ENCODE measurements at regions not wholly inside any gene's neighbourhood (a gene's known extent, or its start where the extent isn't known, plus 50 kb on each side); places are given as distances from the start of the nearest gene placed in this dataset.
"Not testable (repeated sequence)": the region's sequence is repeated elsewhere in the genome, so short reads cannot be mapped to it uniquely, and the experiment has no call there.

DNA sequence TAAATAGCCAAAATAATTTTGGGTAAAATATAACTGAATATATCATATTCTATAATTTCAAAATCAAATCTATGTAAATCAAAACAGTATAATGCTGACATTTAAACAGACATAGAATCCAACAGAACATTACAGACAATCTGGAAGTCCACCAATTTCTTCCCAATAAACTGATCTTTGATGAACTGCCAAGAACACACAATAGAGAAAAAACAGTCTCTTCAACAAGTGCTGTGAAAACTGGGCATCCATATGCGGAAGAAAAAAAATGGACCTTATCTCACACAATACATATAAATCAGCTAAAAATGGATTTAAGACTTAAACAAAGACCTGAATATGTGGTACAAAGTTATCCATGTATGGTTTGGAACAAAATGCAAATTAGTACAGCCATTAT is 1022.7 kb downstream of the TMEM121 start:
- TF ChIP-seq, protein P1, sequence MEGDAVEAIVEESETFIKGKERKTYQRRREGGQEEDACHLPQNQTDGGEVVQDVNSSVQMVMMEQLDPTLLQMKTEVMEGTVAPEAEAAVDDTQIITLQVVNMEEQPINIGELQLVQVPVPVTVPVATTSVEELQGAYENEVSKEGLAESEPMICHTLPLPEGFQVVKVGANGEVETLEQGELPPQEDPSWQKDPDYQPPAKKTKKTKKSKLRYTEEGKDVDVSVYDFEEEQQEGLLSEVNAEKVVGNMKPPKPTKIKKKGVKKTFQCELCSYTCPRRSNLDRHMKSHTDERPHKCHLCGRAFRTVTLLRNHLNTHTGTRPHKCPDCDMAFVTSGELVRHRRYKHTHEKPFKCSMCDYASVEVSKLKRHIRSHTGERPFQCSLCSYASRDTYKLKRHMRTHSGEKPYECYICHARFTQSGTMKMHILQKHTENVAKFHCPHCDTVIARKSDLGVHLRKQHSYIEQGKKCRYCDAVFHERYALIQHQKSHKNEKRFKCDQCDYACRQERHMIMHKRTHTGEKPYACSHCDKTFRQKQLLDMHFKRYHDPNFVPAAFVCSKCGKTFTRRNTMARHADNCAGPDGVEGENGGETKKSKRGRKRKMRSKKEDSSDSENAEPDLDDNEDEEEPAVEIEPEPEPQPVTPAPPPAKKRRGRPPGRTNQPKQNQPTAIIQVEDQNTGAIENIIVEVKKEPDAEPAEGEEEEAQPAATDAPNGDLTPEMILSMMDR (IDR thresholded peaks at IDR 0.05): no peak
- DNase-seq (ENCODE audit: extremely low spot score, unreplicated experiment): no peak
- H3K27ac Mint-ChIP-seq (ENCODE audit: unreplicated experiment): no peak overlapping the region
- H3K4me1 Mint-ChIP-seq (ENCODE audit: unreplicated experiment): no peaks in the 10 kb centered on the region
- H3K9me3 Mint-ChIP-seq (ENCODE audit: unreplicated experiment): peaks cover 40% of the 10 kb centered on the region
- no peak overlapping the region for H3K4me3 Mint-ChIP-seq (ENCODE audit: unreplicated experiment)
- no peaks in the 10 kb centered on the region for H3K36me3 Mint-ChIP-seq (ENCODE audit: unreplicated experiment)
- no peaks in the 10 kb centered on the region for H3K27me3 Mint-ChIP-seq (ENCODE audit: unreplicated experiment)

DNA sequence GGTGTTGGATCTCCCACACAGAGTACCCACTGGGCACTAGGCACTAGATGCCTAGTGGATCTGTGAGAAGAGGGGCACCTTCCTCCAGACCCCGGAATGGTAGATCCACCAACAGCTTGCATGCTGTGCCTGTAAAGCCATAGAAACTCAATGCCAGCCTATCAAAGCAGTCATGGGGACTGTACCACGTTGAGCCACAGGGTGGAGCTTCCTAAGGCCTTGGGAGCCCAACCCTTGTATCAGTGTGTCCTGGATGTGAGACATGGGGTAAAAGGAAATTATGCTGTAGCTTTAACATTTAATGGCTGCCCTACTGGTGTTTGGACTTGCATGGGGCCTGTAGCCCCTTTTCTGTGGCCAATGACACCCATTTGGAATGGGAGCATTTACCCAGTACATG is 1024.9 kb downstream of the TMEM121 start:
- no peaks in the 10 kb centered on the region for H3K4me1 Mint-ChIP-seq (ENCODE audit: unreplicated experiment)
- no peaks in the 10 kb centered on the region for H3K36me3 Mint-ChIP-seq (ENCODE audit: unreplicated experiment)
- H3K4me3 Mint-ChIP-seq (ENCODE audit: unreplicated experiment): no peak overlapping the region
- TF ChIP-seq, protein P1 (IDR thresholded peaks at IDR 0.05): no peak
- no peaks in the 10 kb centered on the region for H3K27me3 Mint-ChIP-seq (ENCODE audit: unreplicated experiment)
- DNase-seq (ENCODE audit: extremely low spot score, unreplicated experiment): no peak
- H3K9me3 Mint-ChIP-seq (ENCODE audit: unreplicated experiment): peaks cover 45% of the 10 kb centered on the region
- H3K27ac Mint-ChIP-seq (ENCODE audit: unreplicated experiment): no peak overlapping the region

DNA sequence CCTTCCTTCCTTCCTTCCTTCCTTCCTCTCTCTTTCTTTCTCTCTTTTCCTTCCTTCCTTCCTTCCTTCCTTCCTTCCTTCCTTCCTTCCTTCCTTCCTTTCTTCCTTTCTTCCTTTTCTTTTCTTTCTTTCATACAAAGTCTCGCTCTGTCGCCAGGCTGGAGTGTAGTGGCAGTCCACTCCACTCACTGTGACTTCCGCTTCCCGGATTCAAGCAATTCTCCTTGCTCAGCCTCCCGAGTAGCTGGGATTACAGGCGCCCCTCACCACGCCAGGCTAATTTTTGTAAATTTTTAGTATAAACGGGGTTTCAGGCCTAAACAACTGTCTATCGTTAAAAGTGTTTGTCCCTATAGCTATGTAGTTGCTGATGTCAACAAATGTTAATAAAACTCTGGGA is 1029.8 kb downstream of the TMEM121 start:
- H3K9me3 Mint-ChIP-seq (ENCODE audit: unreplicated experiment): peaks cover 36% of the 10 kb centered on the region
- not testable (repeated sequence) for H3K36me3 Mint-ChIP-seq (ENCODE audit: unreplicated experiment); H3K27ac Mint-ChIP-seq (ENCODE audit: unreplicated experiment); DNase-seq (ENCODE audit: extremely low spot score, unreplicated experiment); H3K27me3 Mint-ChIP-seq (ENCODE audit: unreplicated experiment); H3K4me1 Mint-ChIP-seq (ENCODE audit: unreplicated experiment); H3K4me3 Mint-ChIP-seq (ENCODE audit: unreplicated experiment)

DNA sequence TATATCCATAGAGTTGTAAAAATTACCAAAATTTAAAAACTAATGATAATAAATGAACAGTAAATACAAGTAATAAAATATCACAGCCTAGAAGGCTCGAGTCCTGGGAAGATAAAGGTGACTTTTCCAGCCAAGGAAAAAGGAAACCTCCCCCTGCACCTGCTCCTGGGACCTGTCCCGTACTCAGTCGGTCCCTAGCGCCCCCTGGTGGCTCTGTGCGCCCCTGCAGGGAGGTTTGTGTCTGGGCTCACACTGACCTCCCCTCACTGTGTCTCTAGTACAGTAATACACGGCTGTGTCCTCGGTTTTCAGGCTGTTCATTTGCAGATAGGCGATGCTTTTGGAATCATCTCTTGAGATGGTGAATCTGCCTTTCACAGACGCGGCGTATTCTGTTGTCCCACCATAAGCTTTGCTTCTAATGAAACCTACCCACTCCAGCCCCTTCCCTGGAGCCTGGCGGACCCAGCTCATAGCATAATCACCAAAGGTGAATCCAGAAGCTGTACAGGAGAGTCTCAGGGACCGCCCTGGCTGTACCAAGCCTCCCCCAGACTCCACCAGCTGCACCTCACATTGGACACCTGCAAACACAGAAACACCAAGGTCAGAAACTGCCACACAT is 1030.4 kb downstream of the TMEM121 start:
- H3K4me3 Mint-ChIP-seq (ENCODE audit: unreplicated experiment): no peak overlapping the region
- no peak overlapping the region for H3K27ac Mint-ChIP-seq (ENCODE audit: unreplicated experiment)
- H3K9me3 Mint-ChIP-seq (ENCODE audit: unreplicated experiment): peaks cover 31% of the 10 kb centered on the region

DNA sequence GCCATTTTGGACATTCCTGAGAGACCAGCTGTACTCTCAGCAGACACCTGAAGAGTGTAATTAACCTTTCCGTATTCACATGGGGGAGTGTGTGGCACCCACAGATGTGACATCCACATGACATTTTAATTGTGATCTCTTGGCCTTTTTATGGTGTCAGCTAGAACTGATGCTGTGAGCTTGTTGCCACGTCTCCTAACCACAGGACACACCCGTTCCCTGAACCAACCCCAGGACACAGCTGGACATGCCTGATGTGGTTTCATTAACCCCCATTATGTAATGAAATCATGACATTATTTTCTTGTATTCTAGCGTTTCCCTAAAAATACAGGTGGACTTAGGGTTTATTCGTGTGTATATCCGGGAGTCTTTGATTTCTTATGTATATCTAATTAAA is 1036.1 kb downstream of the TMEM121 start:
- Mint-ChIP-seq H3K27me3 (ENCODE audit: unreplicated experiment) (no peaks in the 10 kb centered on the region), H3K4me1 (ENCODE audit: unreplicated experiment) (no peaks in the 10 kb centered on the region), H3K27ac (ENCODE audit: unreplicated experiment) (no peak overlapping the region), H3K4me3 (ENCODE audit: unreplicated experiment) (no peak overlapping the region), H3K9me3 (ENCODE audit: unreplicated experiment) (peaks cover 53% of the 10 kb centered on the region), H3K36me3 (ENCODE audit: unreplicated experiment) (no peaks in the 10 kb centered on the region)
- TF ChIP-seq, protein P1 (IDR thresholded peaks at IDR 0.05): no peak
- no peak for DNase-seq (ENCODE audit: extremely low spot score, unreplicated experiment)

More for the DNA sequence above, 1030.4 kb downstream of the TMEM121 start:
- no peaks in the 10 kb centered on the region for H3K36me3 Mint-ChIP-seq (ENCODE audit: unreplicated experiment)
- no peak for DNase-seq (ENCODE audit: extremely low spot score, unreplicated experiment)
- TF ChIP-seq, protein P1 (IDR thresholded peaks at IDR 0.05): no peak
- no peaks in the 10 kb centered on the region for H3K27me3 Mint-ChIP-seq (ENCODE audit: unreplicated experiment)
- H3K4me1 Mint-ChIP-seq (ENCODE audit: unreplicated experiment): no peaks in the 10 kb centered on the region

Data from osteocyte (in vitro differentiated cells).